Stimulated activated CD4-positive, alpha-beta T cell treated with anti-CD3 and anti-CD28 coated beads, Interleukin-15, amount 100 ng/mL, for 24 hours (primary cell): ENCODE measurements at regions not wholly inside any gene's neighbourhood (a gene's known extent, or its start where the extent isn't known, plus 50 kb on each side); places are given as distances from the start of the nearest gene placed in this dataset.

Experiments used
- DNase-seq: peaks from one replicate; pipeline ENCODE4 v3.0.0-alpha.2; 2020

DNA sequence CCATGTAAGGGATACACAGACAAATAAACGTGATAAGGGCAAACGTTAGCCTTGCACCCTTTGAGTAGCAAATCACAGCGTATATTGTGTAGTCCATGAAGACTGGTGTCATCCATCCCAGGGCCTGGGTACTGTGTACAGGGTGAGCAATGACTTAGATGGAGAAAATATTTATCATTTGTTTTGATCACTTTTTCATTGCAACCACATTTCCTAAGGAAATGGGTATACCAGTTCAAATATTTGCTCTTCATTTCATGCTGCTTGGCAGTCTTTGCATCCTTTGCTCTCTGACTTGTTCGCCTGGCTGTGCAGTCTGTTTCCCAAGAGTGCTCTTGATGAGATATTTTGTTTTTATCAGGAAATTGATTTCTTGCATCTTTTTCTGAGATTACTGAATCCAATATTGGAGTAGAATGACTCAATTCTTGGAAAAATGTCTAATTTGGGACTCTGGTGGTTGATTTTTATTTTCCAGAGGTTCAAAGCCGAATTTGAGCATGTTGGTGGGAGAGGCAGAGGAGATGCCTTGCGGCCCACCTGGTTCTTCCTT is 424.6 kb upstream of the SEMA6D start:
- no peak for DNase-seq

DNA sequence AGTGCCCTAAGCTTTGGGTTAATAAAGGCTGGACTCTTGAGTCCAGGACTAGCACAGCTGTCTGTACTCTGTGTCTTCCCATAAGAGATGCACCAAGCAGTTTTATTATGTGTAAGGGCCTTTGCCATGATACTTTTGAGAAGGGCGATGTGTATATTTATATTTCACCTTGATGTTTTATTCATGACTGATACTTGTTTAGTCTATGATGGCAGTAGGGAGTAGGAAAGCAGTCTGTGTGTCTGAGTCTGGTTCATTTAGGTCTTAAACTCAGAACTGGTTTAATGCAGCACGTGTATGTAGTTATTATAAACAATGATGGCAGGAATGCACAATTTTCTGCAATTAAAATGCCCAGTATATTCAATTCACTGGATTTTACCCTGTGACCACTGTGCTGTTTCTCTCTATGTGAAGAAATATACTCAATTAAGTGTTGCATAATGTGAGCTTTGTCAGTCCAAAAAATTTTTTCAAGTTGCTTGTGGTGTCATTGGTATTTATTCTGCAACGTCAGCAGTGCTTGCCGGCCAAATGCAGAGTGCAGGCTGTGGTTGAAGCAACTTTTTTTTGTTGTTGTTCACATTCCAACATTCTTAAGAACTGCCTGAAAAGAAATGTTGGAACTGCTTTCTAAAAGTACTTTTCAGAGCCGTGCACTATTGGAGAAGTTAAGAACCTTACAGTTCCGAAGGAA is 423.7 kb upstream of the SEMA6D start:
- DNase-seq = no peak

DNA sequence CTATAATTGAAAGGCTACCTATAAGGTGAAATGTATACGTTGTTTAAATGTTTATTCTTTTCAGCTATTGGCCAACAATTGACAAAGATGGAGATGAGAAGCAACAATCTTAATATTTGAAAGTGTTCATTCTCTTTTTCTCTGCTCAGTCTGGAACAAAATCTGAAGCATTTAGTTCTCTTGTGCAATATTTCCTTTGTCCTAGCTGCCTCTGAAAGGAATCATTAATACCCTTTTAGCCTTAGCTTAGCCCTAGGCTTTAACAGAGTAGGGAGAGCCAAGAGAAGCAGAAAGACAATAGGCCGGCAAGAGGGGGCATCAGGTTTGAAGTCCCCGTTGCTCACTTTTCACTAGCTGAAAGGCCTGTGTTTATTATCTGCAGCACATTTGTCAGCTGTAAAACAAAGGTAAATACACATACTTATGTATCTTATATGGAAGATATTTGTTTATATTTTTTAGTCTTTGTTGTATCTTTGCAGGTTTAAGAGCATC is 422.5 kb upstream of the SEMA6D start:
- no peak for DNase-seq

DNA sequence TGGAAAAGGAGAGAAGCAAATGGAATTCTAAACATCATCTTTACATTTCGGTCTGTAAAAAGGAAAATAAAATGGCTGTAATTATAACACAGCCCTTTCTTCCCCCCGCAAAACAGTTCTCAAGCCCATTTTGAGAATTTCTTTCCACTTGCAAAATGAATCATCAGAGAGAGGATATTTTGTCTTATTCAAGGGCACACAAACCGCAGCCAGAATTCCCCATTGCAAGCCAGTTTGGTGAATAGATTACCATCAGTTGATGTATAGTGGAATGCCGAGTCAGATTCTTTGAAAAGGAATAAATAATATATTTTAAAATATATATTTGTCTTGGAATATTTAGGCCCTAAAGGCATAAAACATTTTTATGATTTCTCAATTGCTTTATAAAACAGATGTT is 420.4 kb upstream of the SEMA6D start:
- no peak for DNase-seq

DNA sequence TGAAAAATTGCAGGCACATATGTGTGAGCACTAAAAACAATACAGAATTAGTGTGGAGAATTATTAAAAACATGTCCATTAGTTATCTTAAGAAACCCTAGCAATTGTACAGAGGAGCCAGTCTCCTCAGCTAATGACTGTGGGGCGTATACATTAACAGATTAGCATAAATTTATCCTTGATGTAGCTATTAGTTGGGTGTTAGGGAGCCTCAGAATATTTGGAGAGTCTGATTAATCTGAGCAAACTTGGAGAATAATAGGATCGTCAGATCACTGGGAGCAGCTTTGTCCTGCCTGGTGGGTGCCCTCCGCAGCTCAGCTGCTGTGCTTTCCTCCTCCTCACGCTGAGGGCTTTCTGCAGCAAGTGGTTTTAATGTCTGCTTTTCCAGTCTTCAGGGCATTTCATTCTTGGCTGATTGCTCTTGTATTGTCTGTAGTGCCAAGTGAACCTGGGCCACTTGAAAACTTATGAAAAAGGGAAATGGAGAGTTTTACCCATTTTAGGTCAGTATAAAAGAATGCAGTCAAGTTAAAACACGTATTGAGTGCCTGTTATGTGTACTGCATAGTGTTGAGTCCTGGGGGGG is 417.4 kb upstream of the SEMA6D start:
- DNase-seq = no peak

DNA sequence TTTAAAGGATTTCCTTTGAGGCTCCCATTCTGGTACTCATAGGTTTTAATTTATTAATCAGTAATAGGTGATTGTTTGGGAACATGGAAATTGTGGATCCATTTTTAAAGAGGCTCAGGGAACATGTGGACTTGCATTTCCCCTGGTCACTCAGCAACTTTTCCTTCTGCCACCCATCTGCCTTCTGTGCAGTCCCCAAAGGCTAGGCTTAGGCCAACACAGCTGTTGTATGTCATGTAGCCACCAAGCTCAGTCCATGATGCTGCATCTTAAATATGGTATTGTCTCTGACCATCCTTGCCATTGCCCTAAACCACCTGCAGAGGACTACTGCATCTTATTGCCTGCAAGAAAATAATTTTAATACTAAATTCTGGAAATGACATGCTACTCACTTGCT is 416.7 kb upstream of the SEMA6D start:
- no peak for DNase-seq

DNA sequence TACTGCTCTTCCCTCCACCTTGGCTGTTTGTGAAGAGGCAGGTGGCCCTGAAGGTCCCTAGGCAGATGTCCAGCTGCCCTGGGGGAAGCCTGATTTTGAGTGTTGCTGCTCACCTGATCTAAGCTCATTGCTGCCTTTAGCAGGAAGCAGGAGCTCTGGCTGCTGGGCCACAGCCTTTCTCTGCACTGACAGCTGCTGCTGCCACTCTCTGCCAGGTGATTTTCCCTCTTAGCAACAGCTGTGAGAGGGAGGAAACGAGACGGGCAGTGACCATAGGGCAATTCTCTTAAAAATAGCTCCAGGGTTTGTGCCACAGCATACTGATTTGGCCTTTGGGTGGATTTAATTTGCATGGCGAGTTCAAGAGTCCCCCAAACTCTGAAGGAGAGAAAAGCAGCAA is 415.8 kb upstream of the SEMA6D start:
- no peak for DNase-seq

DNA sequence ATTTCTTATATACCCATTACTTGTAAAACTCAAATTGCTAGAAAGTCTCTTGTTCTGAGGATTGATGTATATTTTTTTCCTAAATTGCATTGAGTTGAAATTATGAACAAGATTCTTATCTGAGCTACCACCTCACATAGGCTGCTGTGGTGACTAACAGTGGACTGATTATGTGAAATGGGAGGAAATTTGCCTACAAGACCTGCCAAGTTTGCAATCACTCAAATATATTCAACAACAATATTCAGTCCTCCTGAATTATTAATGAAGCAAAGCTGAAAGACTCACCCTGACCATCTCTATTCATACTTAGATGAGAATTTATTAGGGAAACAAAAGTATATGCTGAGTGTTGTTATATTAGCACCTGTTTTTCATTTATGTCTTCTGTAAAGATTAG is 412.6 kb upstream of the SEMA6D start:
- DNase-seq = no peak

DNA sequence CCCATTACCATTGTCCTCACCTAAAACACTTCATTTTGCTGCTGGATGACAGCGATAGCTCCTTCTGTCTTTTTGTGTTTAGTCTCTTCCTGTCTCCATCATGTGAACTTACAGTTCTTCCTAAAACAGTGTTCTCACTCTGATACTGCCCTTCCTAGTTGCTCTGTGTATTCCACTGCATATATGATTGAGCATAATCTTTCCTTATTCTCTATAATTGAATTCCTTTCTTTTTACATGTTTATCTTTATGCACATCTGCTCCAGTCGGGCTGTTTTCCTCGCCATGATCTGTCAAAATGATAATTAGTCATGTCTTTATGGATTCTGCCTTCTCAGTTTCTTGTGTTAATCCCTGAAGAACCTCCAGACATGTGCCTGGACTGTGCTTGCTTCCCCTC is 405.1 kb upstream of the SEMA6D start:
- DNase-seq = no peak

DNA sequence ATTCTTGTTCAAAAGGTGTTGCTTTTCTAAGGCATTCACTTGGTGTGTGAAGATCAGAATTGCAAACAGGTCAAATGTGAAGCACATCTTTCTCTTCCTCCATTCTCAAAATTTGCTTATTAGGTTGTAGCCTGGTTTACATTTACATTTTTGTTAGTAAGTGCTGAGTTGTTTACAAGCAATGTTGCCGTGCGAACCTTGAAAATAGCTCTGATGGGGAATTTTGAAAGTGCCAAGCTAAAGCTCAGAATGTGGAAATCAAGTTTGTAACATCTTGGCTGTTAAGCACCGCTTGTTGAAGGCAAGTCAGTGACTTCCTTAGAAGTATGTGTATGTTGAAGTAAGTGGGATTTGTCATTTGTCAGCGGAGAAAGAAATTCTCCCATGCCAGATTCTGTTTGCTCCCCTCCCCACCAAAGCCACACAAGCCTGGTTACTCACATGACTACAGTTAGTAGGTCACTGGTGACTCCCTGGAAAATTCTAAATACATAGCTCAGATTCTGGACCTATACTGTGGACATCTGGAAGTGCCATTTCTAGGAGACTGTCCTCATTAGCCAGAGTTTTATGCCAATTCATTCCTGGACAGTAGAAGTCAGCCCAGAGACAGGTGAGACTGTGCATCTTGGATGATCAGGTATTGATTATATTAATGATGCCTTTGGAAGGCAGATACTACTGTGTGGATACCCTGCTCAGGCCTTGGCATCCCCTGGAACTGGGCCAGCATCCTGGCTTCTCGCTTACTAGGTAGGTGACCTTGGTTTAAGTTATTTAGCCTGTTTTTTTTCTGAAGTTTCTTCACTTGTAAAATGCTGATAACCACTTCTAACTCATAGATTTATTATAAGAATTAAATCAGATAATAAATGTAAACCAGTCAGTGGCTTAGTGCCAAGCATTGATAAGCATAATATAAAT is 390.6 kb upstream of the SEMA6D start:
- no peak for DNase-seq

DNA sequence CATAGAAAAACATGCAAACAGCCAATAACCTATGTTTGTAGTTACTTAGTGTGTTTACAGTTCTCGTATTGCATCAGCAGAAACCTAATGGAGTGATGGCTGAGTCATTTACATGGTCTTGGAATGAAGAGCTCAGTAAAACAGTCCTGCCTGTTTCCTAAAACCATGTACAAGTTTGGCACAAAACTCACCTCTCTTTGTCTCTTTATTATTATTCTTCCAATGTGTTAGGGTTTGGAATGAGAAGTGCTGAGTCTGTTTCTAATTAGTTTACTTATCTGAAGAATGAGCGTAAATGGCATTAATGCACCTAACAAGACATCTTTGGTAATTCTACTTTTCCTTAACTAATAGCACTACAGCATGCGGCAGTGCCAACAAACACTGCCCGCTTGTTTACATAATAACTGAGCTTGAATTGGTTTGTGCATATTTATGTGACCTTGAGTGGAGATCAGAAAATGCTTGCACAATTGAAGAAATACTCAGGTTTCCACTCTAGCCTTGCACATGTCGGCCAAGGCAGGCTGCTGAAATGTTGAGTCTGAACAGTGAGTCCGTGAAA is 385.4 kb upstream of the SEMA6D start:
- no peak for DNase-seq

DNA sequence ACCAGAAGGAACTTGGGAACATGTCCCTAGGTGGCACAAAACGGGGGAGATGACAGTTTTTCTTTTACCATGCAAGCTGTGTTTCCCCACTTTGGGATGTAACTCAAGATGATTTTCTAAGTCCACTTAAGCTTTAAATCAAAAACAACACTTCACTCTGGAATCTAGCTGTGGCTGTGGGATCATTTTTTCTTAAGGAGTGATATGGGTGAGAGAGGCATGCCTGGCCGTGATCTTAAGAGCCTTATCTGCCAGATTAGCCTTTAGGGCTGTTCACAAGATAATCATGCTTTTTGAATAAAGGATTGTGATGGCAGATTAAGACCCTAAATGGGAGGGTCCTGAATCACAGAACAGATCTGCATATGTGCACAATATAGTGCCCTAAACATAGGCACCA is 384.8 kb upstream of the SEMA6D start:
- no peak for DNase-seq

DNA sequence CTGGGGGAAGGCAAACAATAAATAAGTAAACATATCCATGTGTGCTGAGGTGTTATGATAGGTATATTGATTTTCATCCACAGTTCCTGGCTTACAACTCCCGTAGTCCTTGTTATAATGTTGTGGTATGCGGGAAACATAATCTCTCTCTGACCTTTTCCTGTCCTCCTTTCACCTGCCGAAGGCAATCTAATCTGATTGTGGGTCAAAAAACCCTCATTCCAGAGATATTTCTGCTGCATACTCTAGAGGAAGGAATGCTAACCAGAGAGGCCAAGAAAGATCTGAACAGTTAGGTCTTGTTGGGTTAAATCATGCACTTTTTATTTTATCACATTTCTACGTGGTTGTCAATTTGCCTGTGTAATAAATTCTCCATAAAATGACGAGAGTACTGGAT is 383.6 kb upstream of the SEMA6D start:
- no peak for DNase-seq

DNA sequence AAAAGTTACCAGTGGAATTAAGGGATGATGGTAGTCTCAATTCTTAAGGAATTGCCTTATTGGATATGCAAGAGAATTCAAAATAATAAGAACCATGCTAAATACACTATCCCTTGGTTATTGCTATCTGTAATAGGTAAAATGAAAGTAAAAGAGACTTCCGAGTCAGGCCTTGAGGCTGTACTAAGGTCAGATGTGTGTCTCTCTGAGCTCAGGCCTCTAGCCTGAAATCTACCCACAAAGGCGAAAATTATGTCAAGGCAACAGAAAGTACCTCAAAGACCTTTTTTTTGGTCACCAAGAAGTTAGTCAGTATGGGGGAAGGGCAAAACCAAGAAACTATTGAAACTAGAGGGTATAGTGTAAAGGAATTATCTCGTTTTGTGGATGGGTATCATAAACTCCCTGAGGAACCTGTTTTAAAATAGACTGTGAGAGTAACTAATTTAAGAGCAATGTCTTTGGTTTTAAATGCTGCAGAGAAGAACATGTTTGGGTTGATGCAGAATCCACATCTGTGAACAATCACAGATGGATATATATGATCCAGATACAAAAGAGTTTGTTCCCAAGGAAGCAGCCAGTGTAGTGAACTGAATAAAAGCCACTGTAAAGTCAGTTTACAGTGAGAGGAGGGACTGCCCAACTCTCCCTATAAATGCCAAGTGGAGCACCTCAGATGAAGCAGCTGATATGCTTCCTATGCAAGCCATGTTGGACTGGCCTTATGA is 382.3 kb upstream of the SEMA6D start:
- DNase-seq = no peak

DNA sequence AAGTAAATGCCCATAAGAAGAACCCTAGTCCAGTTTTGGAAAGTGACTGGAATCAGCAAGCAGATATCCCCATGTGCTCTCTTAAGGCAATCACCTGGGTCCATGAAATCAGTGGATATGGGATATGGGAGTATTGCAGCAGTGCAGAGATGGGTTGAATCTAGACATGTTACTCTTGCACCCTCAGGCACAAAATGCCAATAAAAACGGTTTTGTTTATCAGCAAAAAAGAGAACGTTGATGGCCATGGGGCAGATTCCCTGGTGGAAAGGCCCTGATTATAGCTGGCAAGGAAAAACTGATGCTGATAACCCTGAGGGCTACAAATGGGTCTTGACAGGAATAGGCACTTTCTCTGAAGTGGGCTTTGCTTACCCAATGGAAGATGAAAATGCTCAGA is 380.2 kb upstream of the SEMA6D start:
- DNase-seq = no peak

DNA sequence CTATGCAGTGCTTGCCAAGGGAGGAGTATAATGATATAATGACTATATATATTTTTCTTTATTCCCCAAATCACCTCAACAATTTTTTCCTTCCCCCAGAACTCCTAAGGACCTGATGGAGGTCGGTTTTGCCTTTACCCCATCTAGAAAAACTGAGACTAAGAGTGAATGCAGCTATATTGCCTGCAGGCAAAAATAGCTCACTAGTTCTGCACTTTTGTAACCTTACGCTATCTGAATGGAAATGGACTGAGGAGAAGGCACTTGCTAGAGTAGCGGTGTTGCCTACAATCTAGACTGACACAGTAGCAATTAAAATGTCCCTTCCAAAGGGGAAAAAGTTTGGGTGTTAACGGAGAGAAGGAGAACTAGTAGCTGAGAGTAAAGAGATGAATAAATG is 379.5 kb upstream of the SEMA6D start:
- no peak for DNase-seq

DNA sequence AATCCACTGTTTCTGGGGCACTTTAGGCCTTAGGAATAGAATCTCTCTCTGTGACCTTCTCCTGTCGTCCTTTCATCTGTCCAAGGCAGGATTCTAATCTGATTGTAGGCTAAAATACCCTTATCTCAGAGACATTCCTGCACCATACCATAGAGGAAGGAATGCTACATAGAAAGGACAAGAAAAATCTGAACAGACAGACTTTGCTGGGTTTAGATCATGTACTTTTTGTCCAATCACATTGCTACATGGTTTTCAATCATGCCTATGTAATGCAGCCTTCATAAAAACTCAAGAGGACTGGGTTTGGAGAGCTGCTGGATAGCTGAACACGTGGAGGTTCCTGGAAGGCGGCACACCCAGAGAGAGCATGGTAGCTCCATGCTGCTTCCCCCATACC is 378.5 kb upstream of the SEMA6D start:
- DNase-seq = no peak

DNA sequence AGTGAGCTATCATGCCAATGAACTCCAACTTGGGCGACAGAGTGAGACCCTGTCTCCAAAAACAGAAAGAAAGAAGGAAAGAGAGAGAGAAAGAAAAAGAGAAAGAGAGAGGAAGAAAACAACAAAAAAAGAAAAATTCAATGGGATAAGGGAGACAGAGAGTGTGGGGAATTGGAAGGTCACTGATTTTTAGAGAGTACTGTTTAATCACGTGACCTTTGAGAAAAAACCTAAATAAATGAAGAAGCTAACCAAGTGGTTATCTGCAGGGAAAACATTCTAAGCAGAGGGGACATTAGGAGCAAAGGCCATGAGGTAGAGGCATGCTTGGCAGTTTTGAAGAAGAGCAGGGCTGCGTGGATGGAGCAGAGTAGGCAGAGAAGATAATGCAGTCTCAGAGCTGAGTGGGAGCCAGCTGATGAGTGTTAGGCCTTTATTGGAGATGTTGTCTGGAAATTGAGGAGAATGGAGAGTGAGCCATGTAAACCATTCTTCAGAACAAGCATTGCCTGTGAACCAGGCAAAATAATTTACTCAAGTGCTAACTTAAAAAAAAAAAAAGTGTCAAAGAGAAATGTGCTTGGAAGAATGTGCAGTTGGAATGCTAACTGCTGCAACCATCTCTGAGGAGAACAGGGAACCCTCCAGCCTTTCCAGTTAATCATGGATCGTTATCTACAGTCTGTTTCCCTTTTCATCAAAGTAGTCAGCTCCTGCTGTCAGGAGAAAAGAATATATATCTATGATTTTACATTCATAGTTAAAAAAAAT is 377.3 kb upstream of the SEMA6D start:
- no peak for DNase-seq

DNA sequence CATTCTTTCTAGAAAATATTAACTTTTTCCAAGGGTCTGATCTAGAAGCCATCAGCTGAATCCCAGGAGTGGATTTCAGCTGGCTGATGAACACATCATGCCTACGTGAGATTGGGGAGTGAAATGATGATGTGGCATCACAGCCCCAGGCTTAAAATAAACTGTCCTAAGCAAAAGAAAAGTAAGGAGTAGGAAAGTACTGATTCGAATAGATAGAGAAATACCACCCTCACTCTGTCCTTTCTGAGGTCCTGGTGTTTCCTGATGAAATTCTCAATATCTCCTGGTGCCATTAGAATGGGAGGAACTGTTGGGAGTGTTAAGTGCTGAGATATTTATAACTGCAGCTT is 376.8 kb upstream of the SEMA6D start:
- no peak for DNase-seq

DNA sequence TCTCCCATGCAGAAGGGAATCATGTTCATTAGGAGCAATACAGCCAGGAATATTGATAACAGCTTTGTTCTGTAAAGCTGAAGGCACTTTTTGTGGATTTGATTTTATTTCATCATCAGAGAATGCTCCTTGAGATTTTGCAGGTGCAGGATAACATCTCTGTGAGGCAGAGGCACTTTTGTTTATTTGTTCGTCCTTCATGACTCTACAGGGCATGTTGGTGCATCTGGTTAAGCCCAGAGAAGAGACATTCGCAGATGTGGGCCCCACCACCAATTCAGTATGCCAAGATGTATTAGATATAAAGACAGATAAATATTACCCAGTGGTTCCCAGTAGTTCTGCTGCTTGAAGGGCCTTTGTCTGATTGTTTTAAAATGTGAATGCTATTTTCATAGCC is 368.1 kb upstream of the SEMA6D start:
- no peak for DNase-seq

DNA sequence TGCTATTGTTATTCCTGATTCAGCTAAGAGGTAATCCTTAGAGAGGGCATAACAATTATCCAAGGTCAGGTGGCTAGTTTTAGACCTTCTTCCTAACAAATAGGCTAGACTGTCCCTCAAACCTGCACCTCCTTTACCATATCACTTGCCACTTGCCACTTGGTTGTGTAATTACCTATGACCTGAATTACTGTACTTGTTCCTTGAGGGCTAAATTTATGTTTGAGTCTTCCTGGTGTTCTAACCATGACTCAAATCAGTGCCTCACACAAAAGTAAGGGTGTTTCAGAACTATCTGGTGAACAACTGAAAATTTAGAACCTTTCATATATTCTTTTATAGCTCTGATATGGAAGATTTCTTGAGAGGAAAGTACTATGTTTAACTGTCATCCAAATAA is 365.8 kb upstream of the SEMA6D start:
- no peak for DNase-seq

DNA sequence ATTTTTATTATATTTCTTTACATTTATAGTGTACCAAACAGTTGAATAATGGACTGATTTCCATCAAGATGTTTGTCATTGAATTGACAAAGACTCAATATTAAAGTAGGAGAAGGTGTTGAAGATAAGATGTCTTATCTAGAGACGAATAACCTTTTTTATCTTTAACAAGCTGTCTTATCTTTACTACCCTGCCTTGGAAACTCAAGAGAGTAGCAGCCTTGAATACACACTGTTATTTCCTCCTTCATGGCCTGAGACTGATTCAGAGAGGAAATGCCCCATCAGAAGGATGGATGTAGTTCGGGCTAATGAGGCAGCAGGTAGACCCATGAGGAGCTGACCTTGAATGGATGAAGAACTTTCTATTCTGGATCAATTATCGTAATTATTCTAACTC is 365.1 kb upstream of the SEMA6D start:
- DNase-seq = no peak
